Neural cell (in vitro differentiated cells): ENCODE measurements at regions not wholly inside any gene's neighbourhood (a gene's known extent, or its start where the extent isn't known, plus 50 kb on each side); places are given as distances from the start of the nearest gene placed in this dataset.

Source experiments
- H2AFZ ChIP-seq: fragments of 200-600, 300-800 bp; sonication (generic), shearing (Covaris generic); 2 replicates; pipeline ENCODE4 v1.6.0; 2014; ENCODE audit warnings: low read depth, mild to moderate bottlenecking, antibody characterized with exemption, low read length, moderate library complexity
- H3F3A ChIP-seq: fragments of 200-600 bp; shearing (Covaris generic); 2 replicates; pipeline ENCODE4 v1.6.1; 2016; ENCODE audit warnings: mild to moderate bottlenecking, moderate library complexity, mixed read lengths, antibody characterized with exemption, low read length; ENCODE audit not compliant: insufficient read depth, poor library complexity, severe bottlenecking
- H3K27ac ChIP-seq: fragments of 200-600, 300-800 bp; sonication (generic), shearing (Covaris generic); 2 replicates; pipeline ENCODE4 v1.5.1; 2014; ENCODE audit warnings: mild to moderate bottlenecking, low read length, moderate library complexity
- H3K27me3 ChIP-seq: fragments of 300-800, 200-600 bp; sonication (generic), shearing (Covaris generic); 2 replicates; pipeline ENCODE4 v1.6.0; 2014; ENCODE audit warnings: mild to moderate bottlenecking, low read depth, low read length, moderate library complexity; ENCODE audit not compliant: insufficient read depth
- H3K36me3 ChIP-seq: fragments of 300-800, 200-600 bp; sonication (generic), shearing (Covaris generic); 2 replicates; pipeline ENCODE4 v1.5.1; 2014; ENCODE audit warnings: mild to moderate bottlenecking, antibody characterized with exemption, low read length, moderate library complexity; ENCODE audit not compliant: insufficient read depth
- H3K4me2 ChIP-seq: fragments of 300-800, 200-600 bp; sonication (generic), shearing (Covaris generic); 2 replicates; pipeline ENCODE4 v1.6.0; 2014; ENCODE audit warnings: mild to moderate bottlenecking, low read length
- H3K4me3 ChIP-seq: fragments of 300-800, 200-600 bp; sonication (generic), shearing (Covaris generic); 2 replicates; pipeline ENCODE4 v1.5.1; 2014; ENCODE audit warnings: mild to moderate bottlenecking, low read length, moderate library complexity
- H3K79me2 ChIP-seq: fragments of 200-600 bp; shearing (Covaris generic); replicated peaks from 2 replicates; pipeline ENCODE4 v1.6.0; 2014; ENCODE audit warnings: mild to moderate bottlenecking, low read length, moderate library complexity; ENCODE audit not compliant: insufficient read depth
- H3K9ac ChIP-seq: fragments of 300-800, 200-600 bp; sonication (generic), shearing (Covaris generic); 2 replicates; pipeline ENCODE4 v1.6.1; 2016; ENCODE audit warnings: mild to moderate bottlenecking, low read length, mixed read lengths
- H3K9me2 ChIP-seq: fragments of 200-600 bp; shearing (Covaris generic); 2 replicates; pipeline ENCODE4 v1.6.1; 2016; ENCODE audit warnings: mild to moderate bottlenecking, low read length, mixed read lengths; ENCODE audit not compliant: insufficient read depth
- H3K9me3 ChIP-seq: fragments of 200-600, 300-800 bp; sonication (generic), shearing (Covaris generic); 2 replicates; pipeline ENCODE4 v1.6.1; 2016; ENCODE audit warnings: mild to moderate bottlenecking, mixed run types, low read length, moderate library complexity, mixed read lengths
- H4K20me1 ChIP-seq: fragments of 200-600 bp; shearing (Covaris generic); 2 replicates; pipeline ENCODE4 v1.6.1; 2016; ENCODE audit warnings: mild to moderate bottlenecking, mixed run types; ENCODE audit not compliant: insufficient read depth
- EP300 ChIP-seq: fragments of 450-650 bp; conservative IDR thresholded peaks from 2 replicates; pipeline ENCODE4 v1.6.1; 2014; ENCODE audit warnings: antibody characterized with exemption, mild to moderate bottlenecking, moderate library complexity; ENCODE audit not compliant: poor library complexity, severe bottlenecking
- EZH2 ChIP-seq: fragments of 200-600, 300-800 bp; shearing (Covaris generic), sonication (generic); IDR thresholded peaks from 2 replicates; pipeline ENCODE4 v1.6.1; 2014; ENCODE audit warnings: antibody characterized with exemption, low read length, borderline replicate concordance, mild to moderate bottlenecking; ENCODE audit not compliant: insufficient read depth, poor library complexity, severe bottlenecking
- MXI1 ChIP-seq: fragments of 450-650 bp; conservative IDR thresholded peaks from 2 replicates; pipeline ENCODE4 v1.6.1; 2014; ENCODE audit warnings: antibody characterized with exemption, mild to moderate bottlenecking; ENCODE audit not compliant: poor library complexity, severe bottlenecking
- POLR2AphosphoS5 ChIP-seq: IDR thresholded peaks from 2 replicates; pipeline ENCODE4 v1.6.1; 2012
- RAD21 ChIP-seq: fragments of 450-650 bp; conservative IDR thresholded peaks from 2 replicates; pipeline ENCODE4 v1.6.1; 2014; ENCODE audit warnings: antibody characterized with exemption, mild to moderate bottlenecking, moderate library complexity
- SMC3 ChIP-seq: fragments of 450-650 bp; conservative IDR thresholded peaks from 2 replicates; pipeline ENCODE4 v1.6.1; 2014; ENCODE audit warnings: antibody characterized with exemption, mild to moderate bottlenecking, moderate library complexity; ENCODE audit not compliant: poor library complexity
- TAF1 ChIP-seq: IDR thresholded peaks from 2 replicates; pipeline ENCODE4 v1.6.1; 2012; ENCODE audit warnings: low read depth
- TF ChIP-seq, protein P1 (sequence below): fragments of 450-650 bp; IDR thresholded peaks from 2 replicates; pipeline ENCODE4 v1.5.1; 2014; ENCODE audit warnings: antibody characterized with exemption, mild to moderate bottlenecking, moderate library complexity; ENCODE audit not compliant: poor library complexity, severe bottlenecking
- TF ChIP-seq, protein P2 (sequence below): IDR thresholded peaks from 2 replicates; pipeline ENCODE4 v1.6.1; 2012; ENCODE audit warnings: borderline replicate concordance

DNA sequence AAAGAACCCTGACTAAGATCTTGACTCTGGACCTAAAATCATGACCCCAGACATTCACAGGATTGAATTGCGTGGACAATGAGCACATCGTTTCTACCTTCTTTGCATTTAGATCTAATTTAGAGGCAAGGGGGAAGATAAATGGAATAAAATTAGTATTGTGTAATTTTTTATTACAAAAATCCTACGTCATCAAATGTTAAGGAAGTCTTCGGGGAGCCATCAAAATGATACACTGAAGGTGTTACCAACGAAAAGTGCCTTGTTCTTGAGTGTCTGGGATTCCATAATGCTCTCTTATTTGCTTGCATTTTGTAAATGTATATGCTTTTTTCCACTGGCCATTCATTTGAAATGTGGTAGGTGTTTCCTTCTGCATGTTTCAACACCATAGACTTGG, 52.8 kb upstream of the C3orf49 start:
- H3K27me3 ChIP-seq, result no peaks in the 10 kb centered on the region
- H3K4me2 ChIP-seq, result no peak overlapping the region
- no peak overlapping the region for H3K9ac ChIP-seq
- H3K79me2 ChIP-seq, result no peaks in the 10 kb centered on the region
- TF ChIP-seq TAF1, result no peak
- TF ChIP-seq MXI1, result no peak
- no peak for TF ChIP-seq SMC3
- no peak for TF ChIP-seq RAD21
- TF ChIP-seq EP300, result no peak
- TF ChIP-seq EZH2, result no peak
- TF ChIP-seq, protein P1, sequence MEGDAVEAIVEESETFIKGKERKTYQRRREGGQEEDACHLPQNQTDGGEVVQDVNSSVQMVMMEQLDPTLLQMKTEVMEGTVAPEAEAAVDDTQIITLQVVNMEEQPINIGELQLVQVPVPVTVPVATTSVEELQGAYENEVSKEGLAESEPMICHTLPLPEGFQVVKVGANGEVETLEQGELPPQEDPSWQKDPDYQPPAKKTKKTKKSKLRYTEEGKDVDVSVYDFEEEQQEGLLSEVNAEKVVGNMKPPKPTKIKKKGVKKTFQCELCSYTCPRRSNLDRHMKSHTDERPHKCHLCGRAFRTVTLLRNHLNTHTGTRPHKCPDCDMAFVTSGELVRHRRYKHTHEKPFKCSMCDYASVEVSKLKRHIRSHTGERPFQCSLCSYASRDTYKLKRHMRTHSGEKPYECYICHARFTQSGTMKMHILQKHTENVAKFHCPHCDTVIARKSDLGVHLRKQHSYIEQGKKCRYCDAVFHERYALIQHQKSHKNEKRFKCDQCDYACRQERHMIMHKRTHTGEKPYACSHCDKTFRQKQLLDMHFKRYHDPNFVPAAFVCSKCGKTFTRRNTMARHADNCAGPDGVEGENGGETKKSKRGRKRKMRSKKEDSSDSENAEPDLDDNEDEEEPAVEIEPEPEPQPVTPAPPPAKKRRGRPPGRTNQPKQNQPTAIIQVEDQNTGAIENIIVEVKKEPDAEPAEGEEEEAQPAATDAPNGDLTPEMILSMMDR, result no peak
- TF ChIP-seq POLR2AphosphoS5, result no peak
- TF ChIP-seq, protein P2, sequence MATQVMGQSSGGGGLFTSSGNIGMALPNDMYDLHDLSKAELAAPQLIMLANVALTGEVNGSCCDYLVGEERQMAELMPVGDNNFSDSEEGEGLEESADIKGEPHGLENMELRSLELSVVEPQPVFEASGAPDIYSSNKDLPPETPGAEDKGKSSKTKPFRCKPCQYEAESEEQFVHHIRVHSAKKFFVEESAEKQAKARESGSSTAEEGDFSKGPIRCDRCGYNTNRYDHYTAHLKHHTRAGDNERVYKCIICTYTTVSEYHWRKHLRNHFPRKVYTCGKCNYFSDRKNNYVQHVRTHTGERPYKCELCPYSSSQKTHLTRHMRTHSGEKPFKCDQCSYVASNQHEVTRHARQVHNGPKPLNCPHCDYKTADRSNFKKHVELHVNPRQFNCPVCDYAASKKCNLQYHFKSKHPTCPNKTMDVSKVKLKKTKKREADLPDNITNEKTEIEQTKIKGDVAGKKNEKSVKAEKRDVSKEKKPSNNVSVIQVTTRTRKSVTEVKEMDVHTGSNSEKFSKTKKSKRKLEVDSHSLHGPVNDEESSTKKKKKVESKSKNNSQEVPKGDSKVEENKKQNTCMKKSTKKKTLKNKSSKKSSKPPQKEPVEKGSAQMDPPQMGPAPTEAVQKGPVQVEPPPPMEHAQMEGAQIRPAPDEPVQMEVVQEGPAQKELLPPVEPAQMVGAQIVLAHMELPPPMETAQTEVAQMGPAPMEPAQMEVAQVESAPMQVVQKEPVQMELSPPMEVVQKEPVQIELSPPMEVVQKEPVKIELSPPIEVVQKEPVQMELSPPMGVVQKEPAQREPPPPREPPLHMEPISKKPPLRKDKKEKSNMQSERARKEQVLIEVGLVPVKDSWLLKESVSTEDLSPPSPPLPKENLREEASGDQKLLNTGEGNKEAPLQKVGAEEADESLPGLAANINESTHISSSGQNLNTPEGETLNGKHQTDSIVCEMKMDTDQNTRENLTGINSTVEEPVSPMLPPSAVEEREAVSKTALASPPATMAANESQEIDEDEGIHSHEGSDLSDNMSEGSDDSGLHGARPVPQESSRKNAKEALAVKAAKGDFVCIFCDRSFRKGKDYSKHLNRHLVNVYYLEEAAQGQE, result no peak
- H4K20me1 ChIP-seq, result no peaks in the 10 kb centered on the region
- no peaks in the 10 kb centered on the region for H3K9me3 ChIP-seq
- no peaks in the 10 kb centered on the region for H3F3A ChIP-seq
- no peaks in the 10 kb centered on the region for H3K9me2 ChIP-seq
- no peak overlapping the region for H2AFZ ChIP-seq
- no peaks in the 10 kb centered on the region for H3K36me3 ChIP-seq
- H3K4me3 ChIP-seq, result no peak overlapping the region
- no peak overlapping the region for H3K27ac ChIP-seq

DNA sequence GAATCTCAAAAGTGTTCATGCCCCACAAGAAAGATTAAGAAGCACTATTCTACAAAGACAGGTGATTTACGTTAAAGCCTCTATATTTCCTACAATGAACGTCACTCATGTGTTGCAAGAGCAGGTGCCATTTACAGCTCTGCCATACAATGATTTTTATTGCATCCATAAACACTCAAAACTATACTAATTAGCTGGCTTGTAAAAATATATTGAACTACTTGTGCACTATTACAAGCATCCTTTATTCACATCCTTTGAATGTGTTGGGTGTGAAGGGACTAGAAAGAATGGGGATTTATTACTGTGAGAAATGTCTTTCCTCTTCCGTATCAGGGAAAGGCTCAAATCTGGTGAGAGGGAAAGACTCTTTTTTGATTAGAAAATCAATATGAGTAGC, 50.7 kb upstream of the C3orf49 start:
- TF ChIP-seq SMC3 (no peak), TAF1 (no peak), EP300 (no peak), EZH2 (no peak), RAD21 (no peak), POLR2AphosphoS5 (no peak), MXI1 (no peak)
- TF ChIP-seq, protein P1, result no peak
- TF ChIP-seq, protein P2, result no peak
- H3K27ac ChIP-seq, result no peak overlapping the region
- no peak overlapping the region for H3K9ac ChIP-seq
- no peaks in the 10 kb centered on the region for H3K79me2 ChIP-seq
- no peaks in the 10 kb centered on the region for H3K9me2 ChIP-seq
- no peaks in the 10 kb centered on the region for H3K36me3 ChIP-seq
- H3K9me3 ChIP-seq, result no peaks in the 10 kb centered on the region
- H3K4me3 ChIP-seq, result no peak overlapping the region
- H3F3A ChIP-seq, result no peaks in the 10 kb centered on the region
- no peak overlapping the region for H2AFZ ChIP-seq
- H3K27me3 ChIP-seq, result no peaks in the 10 kb centered on the region
- no peak overlapping the region for H3K4me2 ChIP-seq
- H4K20me1 ChIP-seq, result no peaks in the 10 kb centered on the region
